ENCODE measurements at regions not wholly inside any gene's neighbourhood (a gene's known extent, or its start where the extent isn't known, plus 50 kb on each side); places are given as distances from the start of the nearest gene placed in this dataset.
A peak's percentile ranks its signal among the peaks of the same experiment; 100 is the strongest.

DNA sequence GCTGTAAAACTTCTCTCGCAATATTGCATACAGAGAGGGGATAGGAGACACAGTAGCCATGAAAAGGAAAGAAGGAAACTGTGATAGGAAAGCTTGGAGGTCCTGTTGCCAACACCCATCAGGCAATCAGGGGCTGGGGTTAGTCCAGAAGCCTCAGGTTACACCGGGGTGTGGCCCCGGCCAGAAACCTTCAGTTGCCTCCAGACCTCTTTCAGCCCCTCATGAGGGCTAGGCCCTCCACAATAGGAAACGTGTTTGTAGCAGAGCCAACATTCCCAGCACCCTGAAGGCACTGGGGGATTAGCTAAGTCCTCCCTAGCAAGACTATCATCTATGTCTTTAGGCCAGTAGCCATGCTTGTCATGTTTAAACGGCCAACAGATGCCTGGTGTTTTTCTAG lies 1048.0 kb upstream of the CNTN5 start:
- H3K9me2 ChIP-seq (ENCODE audit: insufficient read depth), result 0 out of 2 replicates have a peak, but pooled peaks cover 12% of the 10 kb centered on the region
- no peak overlapping the region for H3K4me2 ChIP-seq
- ATAC-seq, result no peak
- no peak overlapping the region for H3K27ac ChIP-seq (ENCODE audit: low read depth)
- Mint-ChIP-seq H3K4me1 (peaks cover 12% of the 10 kb centered on the region), H3K27ac (no peak overlapping the region), H3K4me3 (no peak overlapping the region), H3K9me3 (peaks cover 3% of the 10 kb centered on the region; the same call in 2 of the 3 replicates), H3K27me3 (ENCODE audit: insufficient read depth, low read depth, poor library complexity) (peaks cover 2% of the 10 kb centered on the region), H3K36me3 (ENCODE audit: low read depth) (peaks cover 11% of the 10 kb centered on the region; the same call in 2 of the 3 replicates)
- no peaks in the 10 kb centered on the region for H4K20me1 ChIP-seq (replicated peaks; ENCODE audit: insufficient read depth)
- peaks cover 12% of the 10 kb centered on the region for H3K4me1 ChIP-seq (ENCODE audit: insufficient read depth)
- no peaks in the 10 kb centered on the region for H3K79me2 ChIP-seq (replicated peaks; ENCODE audit: insufficient read depth)
- H3F3A ChIP-seq (replicated peaks; ENCODE audit: low read depth), result no peaks in the 10 kb centered on the region
- H3K4me3 ChIP-seq, result no peak overlapping the region
- H2AFZ ChIP-seq, result peak overlapping the region; percentile 72; the same call in 1 of the 2 replicates
- no peaks in the 10 kb centered on the region for H3K36me3 ChIP-seq (ENCODE audit: insufficient read depth)
- H3K27me3 ChIP-seq (ENCODE audit: insufficient read depth), result no peaks in the 10 kb centered on the region
- TF ChIP-seq CREB1 (CRISPR knock-in tag; IDR thresholded peaks at IDR 0.05; ENCODE audit: low read depth), result no peak
- TF ChIP-seq, protein P1, sequence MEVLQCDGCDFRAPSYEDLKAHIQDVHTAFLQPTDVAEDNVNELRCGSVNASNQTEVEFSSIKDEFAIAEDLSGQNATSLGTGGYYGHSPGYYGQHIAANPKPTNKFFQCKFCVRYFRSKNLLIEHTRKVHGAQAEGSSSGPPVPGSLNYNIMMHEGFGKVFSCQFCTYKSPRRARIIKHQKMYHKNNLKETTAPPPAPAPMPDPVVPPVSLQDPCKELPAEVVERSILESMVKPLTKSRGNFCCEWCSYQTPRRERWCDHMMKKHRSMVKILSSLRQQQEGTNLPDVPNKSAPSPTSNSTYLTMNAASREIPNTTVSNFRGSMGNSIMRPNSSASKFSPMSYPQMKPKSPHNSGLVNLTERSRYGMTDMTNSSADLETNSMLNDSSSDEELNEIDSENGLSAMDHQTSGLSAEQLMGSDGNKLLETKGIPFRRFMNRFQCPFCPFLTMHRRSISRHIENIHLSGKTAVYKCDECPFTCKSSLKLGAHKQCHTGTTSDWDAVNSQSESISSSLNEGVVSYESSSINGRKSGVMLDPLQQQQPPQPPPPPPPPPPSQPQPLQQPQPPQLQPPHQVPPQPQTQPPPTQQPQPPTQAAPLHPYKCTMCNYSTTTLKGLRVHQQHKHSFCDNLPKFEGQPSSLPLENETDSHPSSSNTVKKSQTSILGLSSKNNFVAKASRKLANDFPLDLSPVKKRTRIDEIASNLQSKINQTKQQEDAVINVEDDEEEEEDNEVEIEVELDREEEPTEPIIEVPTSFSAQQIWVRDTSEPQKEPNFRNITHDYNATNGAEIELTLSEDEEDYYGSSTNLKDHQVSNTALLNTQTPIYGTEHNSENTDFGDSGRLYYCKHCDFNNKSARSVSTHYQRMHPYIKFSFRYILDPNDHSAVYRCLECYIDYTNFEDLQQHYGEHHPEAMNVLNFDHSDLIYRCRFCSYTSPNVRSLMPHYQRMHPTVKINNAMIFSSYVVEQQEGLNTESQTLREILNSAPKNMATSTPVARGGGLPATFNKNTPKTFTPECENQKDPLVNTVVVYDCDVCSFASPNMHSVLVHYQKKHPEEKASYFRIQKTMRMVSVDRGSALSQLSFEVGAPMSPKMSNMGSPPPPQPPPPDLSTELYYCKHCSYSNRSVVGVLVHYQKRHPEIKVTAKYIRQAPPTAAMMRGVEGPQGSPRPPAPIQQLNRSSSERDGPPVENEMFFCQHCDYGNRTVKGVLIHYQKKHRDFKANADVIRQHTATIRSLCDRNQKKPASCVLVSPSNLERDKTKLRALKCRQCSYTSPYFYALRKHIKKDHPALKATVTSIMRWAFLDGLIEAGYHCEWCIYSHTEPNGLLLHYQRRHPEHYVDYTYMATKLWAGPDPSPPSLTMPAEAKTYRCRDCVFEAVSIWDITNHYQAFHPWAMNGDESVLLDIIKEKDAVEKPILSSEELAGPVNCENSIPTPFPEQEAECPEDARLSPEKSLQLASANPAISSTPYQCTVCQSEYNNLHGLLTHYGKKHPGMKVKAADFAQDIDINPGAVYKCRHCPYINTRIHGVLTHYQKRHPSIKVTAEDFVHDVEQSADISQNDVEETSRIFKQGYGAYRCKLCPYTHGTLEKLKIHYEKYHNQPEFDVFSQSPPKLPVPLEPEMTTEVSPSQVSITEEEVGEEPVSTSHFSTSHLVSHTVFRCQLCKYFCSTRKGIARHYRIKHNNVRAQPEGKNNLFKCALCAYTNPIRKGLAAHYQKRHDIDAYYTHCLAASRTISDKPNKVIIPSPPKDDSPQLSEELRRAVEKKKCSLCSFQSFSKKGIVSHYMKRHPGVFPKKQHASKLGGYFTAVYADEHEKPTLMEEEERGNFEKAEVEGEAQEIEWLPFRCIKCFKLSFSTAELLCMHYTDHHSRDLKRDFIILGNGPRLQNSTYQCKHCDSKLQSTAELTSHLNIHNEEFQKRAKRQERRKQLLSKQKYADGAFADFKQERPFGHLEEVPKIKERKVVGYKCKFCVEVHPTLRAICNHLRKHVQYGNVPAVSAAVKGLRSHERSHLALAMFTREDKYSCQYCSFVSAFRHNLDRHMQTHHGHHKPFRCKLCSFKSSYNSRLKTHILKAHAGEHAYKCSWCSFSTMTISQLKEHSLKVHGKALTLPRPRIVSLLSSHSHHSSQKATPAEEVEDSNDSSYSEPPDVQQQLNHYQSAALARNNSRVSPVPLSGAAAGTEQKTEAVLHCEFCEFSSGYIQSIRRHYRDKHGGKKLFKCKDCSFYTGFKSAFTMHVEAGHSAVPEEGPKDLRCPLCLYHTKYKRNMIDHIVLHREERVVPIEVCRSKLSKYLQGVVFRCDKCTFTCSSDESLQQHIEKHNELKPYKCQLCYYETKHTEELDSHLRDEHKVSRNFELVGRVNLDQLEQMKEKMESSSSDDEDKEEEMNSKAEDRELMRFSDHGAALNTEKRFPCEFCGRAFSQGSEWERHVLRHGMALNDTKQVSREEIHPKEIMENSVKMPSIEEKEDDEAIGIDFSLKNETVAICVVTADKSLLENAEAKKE (CRISPR knock-in tag; IDR thresholded peaks at IDR 0.05), result no peak
- TF ChIP-seq STAT1 (IDR thresholded peaks at IDR 0.05; ENCODE audit: unreplicated experiment), result no peak
- TF ChIP-seq EZH2phosphoT487 (IDR thresholded peaks at IDR 0.05; ENCODE audit: unreplicated experiment), result no peak
- no peak for TF ChIP-seq JUNB (IDR thresholded peaks at IDR 0.05; ENCODE audit: unreplicated experiment)
- TF ChIP-seq, protein P2, sequence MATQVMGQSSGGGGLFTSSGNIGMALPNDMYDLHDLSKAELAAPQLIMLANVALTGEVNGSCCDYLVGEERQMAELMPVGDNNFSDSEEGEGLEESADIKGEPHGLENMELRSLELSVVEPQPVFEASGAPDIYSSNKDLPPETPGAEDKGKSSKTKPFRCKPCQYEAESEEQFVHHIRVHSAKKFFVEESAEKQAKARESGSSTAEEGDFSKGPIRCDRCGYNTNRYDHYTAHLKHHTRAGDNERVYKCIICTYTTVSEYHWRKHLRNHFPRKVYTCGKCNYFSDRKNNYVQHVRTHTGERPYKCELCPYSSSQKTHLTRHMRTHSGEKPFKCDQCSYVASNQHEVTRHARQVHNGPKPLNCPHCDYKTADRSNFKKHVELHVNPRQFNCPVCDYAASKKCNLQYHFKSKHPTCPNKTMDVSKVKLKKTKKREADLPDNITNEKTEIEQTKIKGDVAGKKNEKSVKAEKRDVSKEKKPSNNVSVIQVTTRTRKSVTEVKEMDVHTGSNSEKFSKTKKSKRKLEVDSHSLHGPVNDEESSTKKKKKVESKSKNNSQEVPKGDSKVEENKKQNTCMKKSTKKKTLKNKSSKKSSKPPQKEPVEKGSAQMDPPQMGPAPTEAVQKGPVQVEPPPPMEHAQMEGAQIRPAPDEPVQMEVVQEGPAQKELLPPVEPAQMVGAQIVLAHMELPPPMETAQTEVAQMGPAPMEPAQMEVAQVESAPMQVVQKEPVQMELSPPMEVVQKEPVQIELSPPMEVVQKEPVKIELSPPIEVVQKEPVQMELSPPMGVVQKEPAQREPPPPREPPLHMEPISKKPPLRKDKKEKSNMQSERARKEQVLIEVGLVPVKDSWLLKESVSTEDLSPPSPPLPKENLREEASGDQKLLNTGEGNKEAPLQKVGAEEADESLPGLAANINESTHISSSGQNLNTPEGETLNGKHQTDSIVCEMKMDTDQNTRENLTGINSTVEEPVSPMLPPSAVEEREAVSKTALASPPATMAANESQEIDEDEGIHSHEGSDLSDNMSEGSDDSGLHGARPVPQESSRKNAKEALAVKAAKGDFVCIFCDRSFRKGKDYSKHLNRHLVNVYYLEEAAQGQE (IDR thresholded peaks at IDR 0.05; ENCODE audit: unreplicated experiment), result no peak
- TF ChIP-seq, protein P3, sequence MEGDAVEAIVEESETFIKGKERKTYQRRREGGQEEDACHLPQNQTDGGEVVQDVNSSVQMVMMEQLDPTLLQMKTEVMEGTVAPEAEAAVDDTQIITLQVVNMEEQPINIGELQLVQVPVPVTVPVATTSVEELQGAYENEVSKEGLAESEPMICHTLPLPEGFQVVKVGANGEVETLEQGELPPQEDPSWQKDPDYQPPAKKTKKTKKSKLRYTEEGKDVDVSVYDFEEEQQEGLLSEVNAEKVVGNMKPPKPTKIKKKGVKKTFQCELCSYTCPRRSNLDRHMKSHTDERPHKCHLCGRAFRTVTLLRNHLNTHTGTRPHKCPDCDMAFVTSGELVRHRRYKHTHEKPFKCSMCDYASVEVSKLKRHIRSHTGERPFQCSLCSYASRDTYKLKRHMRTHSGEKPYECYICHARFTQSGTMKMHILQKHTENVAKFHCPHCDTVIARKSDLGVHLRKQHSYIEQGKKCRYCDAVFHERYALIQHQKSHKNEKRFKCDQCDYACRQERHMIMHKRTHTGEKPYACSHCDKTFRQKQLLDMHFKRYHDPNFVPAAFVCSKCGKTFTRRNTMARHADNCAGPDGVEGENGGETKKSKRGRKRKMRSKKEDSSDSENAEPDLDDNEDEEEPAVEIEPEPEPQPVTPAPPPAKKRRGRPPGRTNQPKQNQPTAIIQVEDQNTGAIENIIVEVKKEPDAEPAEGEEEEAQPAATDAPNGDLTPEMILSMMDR (conservative IDR thresholded peaks at IDR 0.05; ENCODE audit: low read depth in 2 of 2), result no peak
- TF ChIP-seq, protein P4, sequence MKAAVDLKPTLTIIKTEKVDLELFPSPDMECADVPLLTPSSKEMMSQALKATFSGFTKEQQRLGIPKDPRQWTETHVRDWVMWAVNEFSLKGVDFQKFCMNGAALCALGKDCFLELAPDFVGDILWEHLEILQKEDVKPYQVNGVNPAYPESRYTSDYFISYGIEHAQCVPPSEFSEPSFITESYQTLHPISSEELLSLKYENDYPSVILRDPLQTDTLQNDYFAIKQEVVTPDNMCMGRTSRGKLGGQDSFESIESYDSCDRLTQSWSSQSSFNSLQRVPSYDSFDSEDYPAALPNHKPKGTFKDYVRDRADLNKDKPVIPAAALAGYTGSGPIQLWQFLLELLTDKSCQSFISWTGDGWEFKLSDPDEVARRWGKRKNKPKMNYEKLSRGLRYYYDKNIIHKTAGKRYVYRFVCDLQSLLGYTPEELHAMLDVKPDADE (IDR thresholded peaks at IDR 0.05), result no peak
- no peak for TF ChIP-seq NANOG (IDR thresholded peaks at IDR 0.05; ENCODE audit: borderline replicate concordance)
- TF ChIP-seq EZH2 (IDR thresholded peaks at IDR 0.05; ENCODE audit: low read depth, unreplicated experiment), result no peak
- no peak for TF ChIP-seq ZNF114 (CRISPR knock-in tag; IDR thresholded peaks at IDR 0.05)
- no peak for TF ChIP-seq POLR2AphosphoS5 (IDR thresholded peaks at IDR 0.05; ENCODE audit: low read depth)
- no peak for TF ChIP-seq ZNF331 (CRISPR knock-in tag; IDR thresholded peaks at IDR 0.05; ENCODE audit: low read depth)
- DNase-seq (ENCODE audit: low spot score), result no peak

All from GM23338 (cell line).